SK-N-SH (cell line): ENCODE measurements at regions not wholly inside any gene's neighbourhood (a gene's known extent, or its start where the extent isn't known, plus 50 kb on each side); places are given as distances from the start of the nearest gene placed in this dataset.

ENCODE experiments used
- CTCF ChIA-PET: fragments of 300-600, 350-600 bp; formaldehyde crosslinking; extraction: SDS; loops from one replicate; lab custom pipeline; 2021; lab: Yijun Ruan, JAX
- POLR2A ChIA-PET: fragments of 350-600 bp; sonication (Branson Sonifier 250); formaldehyde crosslinking; extraction: SDS; loops from one replicate; lab custom pipeline; 2020; ENCODE audit warnings: antibody characterized with exemption, inconsistent platforms; lab: Yijun Ruan, JAX
- DNase-seq: peaks from one replicate; pipeline ENCODE4 v3.0.0; 2012
- H2AFZ ChIP-seq: fragments of 200-600 bp; sonication (generic); 2 replicates; pipeline ENCODE4 v1.8.1; 2016; ENCODE audit warnings: antibody characterized with exemption, mild to moderate bottlenecking, low read depth
- H3F3A ChIP-seq: fragments of 200-600 bp; sonication (generic); replicated peaks from 2 replicates; pipeline ENCODE3; 2016; ENCODE audit warnings: antibody characterized with exemption, mild to moderate bottlenecking; ENCODE audit not compliant: insufficient read depth
- H3K27ac ChIP-seq, 2 experiments: fragments of 200-500 bp in 1 of 2; fragments of 200-600 bp in 1 of 2; sonication (Bioruptor generic) in 1 of 2; sonication (generic), shearing (Covaris generic) in 1 of 2; 2 replicates each; pipeline versions ENCODE4 v1.5.1 to v1.6.1; 2014 to 2016; ENCODE audit warnings: low read depth in 2 of 2, inconsistent platforms in 1 of 2, low read length in 1 of 2, mild to moderate bottlenecking in 1 of 2, mixed read lengths in 1 of 2
- H3K27me3 ChIP-seq: fragments of 200-600 bp; sonication (generic), shearing (Covaris generic); 2 replicates; pipeline ENCODE4 v1.6.1; 2016; ENCODE audit warnings: mixed run types; ENCODE audit not compliant: insufficient read depth
- H3K36me3 ChIP-seq, 2 experiments: fragments of 200-500 bp in 1 of 2; fragments of 200-600 bp in 1 of 2; sonication (Bioruptor generic) in 1 of 2; sonication (generic) in 1 of 2; replicated peaks in 1 of 2; 2 replicates each; pipeline versions ENCODE3 to v1.5.1; 2014 to 2016; ENCODE audit warnings: low read length in 1 of 2, mild to moderate bottlenecking in 1 of 2; ENCODE audit not compliant: insufficient read depth in 2 of 2, control insufficient read depth in 1 of 2
- H3K4me1 ChIP-seq, 2 experiments: fragments of 200-500 bp in 1 of 2; fragments of 200-600 bp in 1 of 2; sonication (Bioruptor generic) in 1 of 2; sonication (generic), shearing (Covaris generic) in 1 of 2; 2 replicates each; pipeline versions ENCODE4 v1.5.1 to v1.6.1; 2014 to 2016; ENCODE audit warnings: low read depth in 1 of 2, low read length in 1 of 2, mixed run types in 1 of 2; ENCODE audit not compliant: insufficient read depth in 2 of 2, control insufficient read depth in 1 of 2
- H3K4me2 ChIP-seq: fragments of 200-600 bp; sonication (generic), shearing (Covaris generic); 2 replicates; pipeline ENCODE4 v1.6.1; 2017; ENCODE audit warnings: mixed run types
- H3K4me3 ChIP-seq, 2 experiments: fragments of 200-500 bp in 1 of 2; fragments of 200-600 bp in 1 of 2; sonication (Bioruptor generic) in 1 of 2; sonication (generic), shearing (Covaris generic) in 1 of 2; 2 replicates each; pipeline versions ENCODE4 v1.5.1 to v1.8.1; 2014 to 2016; ENCODE audit warnings: low read depth in 2 of 2, inconsistent platforms in 1 of 2, low read length in 1 of 2, mild to moderate bottlenecking in 1 of 2, mixed read lengths in 1 of 2, moderate library complexity in 1 of 2
- H3K79me2 ChIP-seq: fragments of 200-600 bp; sonication (generic); 2 replicates; pipeline ENCODE4 v1.8.1; 2017; ENCODE audit warnings: mild to moderate bottlenecking; ENCODE audit not compliant: insufficient read depth
- H3K9ac ChIP-seq: fragments of 200-600 bp; sonication (generic); 2 replicates; pipeline ENCODE4 v1.6.1; 2017; ENCODE audit warnings: mixed run types
- H3K9me2 ChIP-seq: fragments of 200-600 bp; sonication (generic); 2 replicates; pipeline ENCODE4 v1.6.1; 2017; ENCODE audit warnings: mixed run types
- H3K9me3 ChIP-seq: fragments of 200-600 bp; sonication (generic); 2 replicates; pipeline ENCODE4 v1.6.1; 2017; ENCODE audit warnings: mixed run types, mild to moderate bottlenecking, moderate library complexity
- H4K20me1 ChIP-seq: fragments of 200-600 bp; sonication (generic); 2 replicates; pipeline ENCODE4 v1.6.1; 2017; ENCODE audit warnings: mild to moderate bottlenecking, mixed run types; ENCODE audit not compliant: insufficient read depth
- CHD2 ChIP-seq: fragments of 150-350 bp; IDR thresholded peaks from 2 replicates; pipeline ENCODE4 v1.6.1; 2018; ENCODE audit warnings: low read length; ENCODE audit not compliant: partially characterized antibody
- ELF1 ChIP-seq: IDR thresholded peaks from 2 replicates; pipeline ENCODE4 v1.4.0; 2012
- FOSL2 ChIP-seq: IDR thresholded peaks from 2 replicates; pipeline ENCODE4 v1.4.0; 2012; ENCODE audit warnings: low read depth, mild to moderate bottlenecking, moderate library complexity, borderline replicate concordance
- FOXM1 ChIP-seq: IDR thresholded peaks from 2 replicates; pipeline ENCODE4 v1.4.0; 2012; ENCODE audit warnings: low read depth, mild to moderate bottlenecking
- GATA2 ChIP-seq: sonication (generic); formaldehyde crosslinking; IDR thresholded peaks from 2 replicates; pipeline ENCODE4 v1.5.0; 2020; ENCODE audit warnings: mild to moderate bottlenecking, missing genetic modification reagents
- POLR2AphosphoS5 ChIP-seq: IDR thresholded peaks from 2 replicates; pipeline ENCODE4 v1.6.1; 2012; ENCODE audit warnings: low read depth, low read length
- RAD21 ChIP-seq: IDR thresholded peaks from 2 replicates; pipeline ENCODE4 v1.6.1; 2012; ENCODE audit warnings: mild to moderate bottlenecking, low read length
- RCOR1 ChIP-seq: fragments of 150-350 bp; IDR thresholded peaks from 2 replicates; pipeline ENCODE4 v1.6.1; 2017; ENCODE audit warnings: antibody characterized with exemption, low read length
- TEAD4 ChIP-seq: IDR thresholded peaks from 2 replicates; pipeline ENCODE4 v1.4.0; 2012; ENCODE audit warnings: mild to moderate bottlenecking, borderline replicate concordance; ENCODE audit not compliant: insufficient read depth
- WGBS: methylation state at CpG from one replicate; pipeline ENCODE4 v1.1.6; 2017; ENCODE audit warnings: low lambda C conversion rate; 5-methylcytosine and 5-hydroxymethylcytosine counted together
- TF ChIP-seq, protein P1 (sequence below): IDR thresholded peaks from 2 replicates; pipeline ENCODE4 v1.4.0; 2012; ENCODE audit warnings: low read depth, borderline replicate concordance
- TF ChIP-seq, protein P2 (sequence below): fragments of 200-600 bp; sonication (generic); IDR thresholded peaks from 2 replicates; pipeline ENCODE4 v1.6.1; 2017; ENCODE audit warnings: antibody characterized with exemption, mild to moderate bottlenecking, moderate library complexity
- TF ChIP-seq, protein P3 (sequence below): IDR thresholded peaks from 2 replicates; pipeline ENCODE4 v1.6.1; 2012; ENCODE audit warnings: mild to moderate bottlenecking, low read depth, low read length, moderate library complexity
- TF ChIP-seq, protein P4 (sequence below): IDR thresholded peaks from 2 replicates; pipeline ENCODE4 v1.4.0; 2012; ENCODE audit warnings: low read depth
- TF ChIP-seq, protein P5 (sequence below): IDR thresholded peaks from 2 replicates; pipeline ENCODE4 v1.4.0; 2012; ENCODE audit warnings: low read depth, borderline replicate concordance

DNA sequence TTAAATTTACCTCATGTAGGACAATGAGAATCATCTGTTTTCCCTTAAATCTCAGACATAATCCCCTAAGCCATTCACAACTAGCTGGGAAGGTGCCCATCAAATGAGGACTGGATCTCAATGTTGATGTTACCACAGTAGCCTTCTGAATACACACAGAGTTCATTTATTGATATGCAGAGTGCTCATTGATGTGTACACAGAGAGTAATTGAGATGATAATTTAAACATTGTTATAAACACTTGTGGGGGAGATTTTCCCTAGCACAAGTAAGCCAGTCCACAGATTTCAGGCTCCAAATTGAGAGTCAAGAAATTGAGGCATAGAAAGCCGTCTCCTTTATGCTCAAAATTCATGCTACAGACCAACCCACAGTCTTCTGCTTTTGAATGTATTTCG, 273.4 kb upstream of the TRPC5 start (continued):
- TF ChIP-seq, protein P1, sequence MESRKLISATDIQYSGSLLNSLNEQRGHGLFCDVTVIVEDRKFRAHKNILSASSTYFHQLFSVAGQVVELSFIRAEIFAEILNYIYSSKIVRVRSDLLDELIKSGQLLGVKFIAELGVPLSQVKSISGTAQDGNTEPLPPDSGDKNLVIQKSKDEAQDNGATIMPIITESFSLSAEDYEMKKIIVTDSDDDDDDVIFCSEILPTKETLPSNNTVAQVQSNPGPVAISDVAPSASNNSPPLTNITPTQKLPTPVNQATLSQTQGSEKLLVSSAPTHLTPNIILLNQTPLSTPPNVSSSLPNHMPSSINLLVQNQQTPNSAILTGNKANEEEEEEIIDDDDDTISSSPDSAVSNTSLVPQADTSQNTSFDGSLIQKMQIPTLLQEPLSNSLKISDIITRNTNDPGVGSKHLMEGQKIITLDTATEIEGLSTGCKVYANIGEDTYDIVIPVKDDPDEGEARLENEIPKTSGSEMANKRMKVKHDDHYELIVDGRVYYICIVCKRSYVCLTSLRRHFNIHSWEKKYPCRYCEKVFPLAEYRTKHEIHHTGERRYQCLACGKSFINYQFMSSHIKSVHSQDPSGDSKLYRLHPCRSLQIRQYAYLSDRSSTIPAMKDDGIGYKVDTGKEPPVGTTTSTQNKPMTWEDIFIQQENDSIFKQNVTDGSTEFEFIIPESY: no peak
- TF ChIP-seq TEAD4: no peak
- no peak for TF ChIP-seq RCOR1
- TF ChIP-seq FOXM1: no peak
- TF ChIP-seq POLR2AphosphoS5: no peak

DNA sequence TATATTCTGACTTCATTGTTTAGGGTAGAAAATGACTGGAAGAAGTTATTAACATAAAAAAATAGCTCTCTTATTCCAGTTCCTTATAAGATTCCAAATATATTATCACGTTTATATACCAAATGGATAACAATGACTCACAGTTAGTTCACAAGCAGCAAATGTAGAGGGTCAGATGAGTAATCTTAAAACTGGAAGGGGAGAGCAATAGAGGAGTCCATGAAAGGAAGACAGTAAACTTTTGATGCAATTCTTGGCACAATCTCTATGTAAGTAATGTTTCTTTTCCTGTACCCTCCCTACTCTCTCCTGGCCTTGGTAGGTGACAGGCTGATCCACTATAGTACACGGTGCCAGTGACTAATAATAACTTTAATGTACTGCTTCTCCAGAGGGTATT, 259.0 kb upstream of the TRPC5 start:
- Histone ChIP-seq H3K27ac (peak overlapping the region in 1 of 2 experiments; percentile 46; a peak in 1 of 4 replicates), H3K4me2 (no peak overlapping the region), H2AFZ (no peak overlapping the region; the same call in 1 of the 2 replicates), H3K27me3 (no peaks in the 10 kb centered on the region), H3K9me2 (no peaks in the 10 kb centered on the region), H3K9ac (no peak overlapping the region), H4K20me1 (no peaks in the 10 kb centered on the region), H3K4me1 (no peaks in the 10 kb centered on the region), H3K36me3 (no peaks in the 10 kb centered on the region), H3K79me2 (no peaks in the 10 kb centered on the region), H3K9me3 (no peaks in the 10 kb centered on the region), H3K4me3 (no peak overlapping the region), H3F3A (peaks cover 8% of the 10 kb centered on the region)
- no peak for DNase-seq
- CTCF ChIA-PET: no interaction called here
- 2% methylated on average over 2 of the region's 2 CpGs for WGBS
- TF ChIP-seq, protein P2, sequence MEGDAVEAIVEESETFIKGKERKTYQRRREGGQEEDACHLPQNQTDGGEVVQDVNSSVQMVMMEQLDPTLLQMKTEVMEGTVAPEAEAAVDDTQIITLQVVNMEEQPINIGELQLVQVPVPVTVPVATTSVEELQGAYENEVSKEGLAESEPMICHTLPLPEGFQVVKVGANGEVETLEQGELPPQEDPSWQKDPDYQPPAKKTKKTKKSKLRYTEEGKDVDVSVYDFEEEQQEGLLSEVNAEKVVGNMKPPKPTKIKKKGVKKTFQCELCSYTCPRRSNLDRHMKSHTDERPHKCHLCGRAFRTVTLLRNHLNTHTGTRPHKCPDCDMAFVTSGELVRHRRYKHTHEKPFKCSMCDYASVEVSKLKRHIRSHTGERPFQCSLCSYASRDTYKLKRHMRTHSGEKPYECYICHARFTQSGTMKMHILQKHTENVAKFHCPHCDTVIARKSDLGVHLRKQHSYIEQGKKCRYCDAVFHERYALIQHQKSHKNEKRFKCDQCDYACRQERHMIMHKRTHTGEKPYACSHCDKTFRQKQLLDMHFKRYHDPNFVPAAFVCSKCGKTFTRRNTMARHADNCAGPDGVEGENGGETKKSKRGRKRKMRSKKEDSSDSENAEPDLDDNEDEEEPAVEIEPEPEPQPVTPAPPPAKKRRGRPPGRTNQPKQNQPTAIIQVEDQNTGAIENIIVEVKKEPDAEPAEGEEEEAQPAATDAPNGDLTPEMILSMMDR: no peak
- TF ChIP-seq, protein P3, sequence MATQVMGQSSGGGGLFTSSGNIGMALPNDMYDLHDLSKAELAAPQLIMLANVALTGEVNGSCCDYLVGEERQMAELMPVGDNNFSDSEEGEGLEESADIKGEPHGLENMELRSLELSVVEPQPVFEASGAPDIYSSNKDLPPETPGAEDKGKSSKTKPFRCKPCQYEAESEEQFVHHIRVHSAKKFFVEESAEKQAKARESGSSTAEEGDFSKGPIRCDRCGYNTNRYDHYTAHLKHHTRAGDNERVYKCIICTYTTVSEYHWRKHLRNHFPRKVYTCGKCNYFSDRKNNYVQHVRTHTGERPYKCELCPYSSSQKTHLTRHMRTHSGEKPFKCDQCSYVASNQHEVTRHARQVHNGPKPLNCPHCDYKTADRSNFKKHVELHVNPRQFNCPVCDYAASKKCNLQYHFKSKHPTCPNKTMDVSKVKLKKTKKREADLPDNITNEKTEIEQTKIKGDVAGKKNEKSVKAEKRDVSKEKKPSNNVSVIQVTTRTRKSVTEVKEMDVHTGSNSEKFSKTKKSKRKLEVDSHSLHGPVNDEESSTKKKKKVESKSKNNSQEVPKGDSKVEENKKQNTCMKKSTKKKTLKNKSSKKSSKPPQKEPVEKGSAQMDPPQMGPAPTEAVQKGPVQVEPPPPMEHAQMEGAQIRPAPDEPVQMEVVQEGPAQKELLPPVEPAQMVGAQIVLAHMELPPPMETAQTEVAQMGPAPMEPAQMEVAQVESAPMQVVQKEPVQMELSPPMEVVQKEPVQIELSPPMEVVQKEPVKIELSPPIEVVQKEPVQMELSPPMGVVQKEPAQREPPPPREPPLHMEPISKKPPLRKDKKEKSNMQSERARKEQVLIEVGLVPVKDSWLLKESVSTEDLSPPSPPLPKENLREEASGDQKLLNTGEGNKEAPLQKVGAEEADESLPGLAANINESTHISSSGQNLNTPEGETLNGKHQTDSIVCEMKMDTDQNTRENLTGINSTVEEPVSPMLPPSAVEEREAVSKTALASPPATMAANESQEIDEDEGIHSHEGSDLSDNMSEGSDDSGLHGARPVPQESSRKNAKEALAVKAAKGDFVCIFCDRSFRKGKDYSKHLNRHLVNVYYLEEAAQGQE: no peak
- TF ChIP-seq CHD2: no peak
- no peak for TF ChIP-seq GATA2
- no peak for TF ChIP-seq RAD21
- TF ChIP-seq ELF1: no peak
- TF ChIP-seq, protein P1: no peak
- TF ChIP-seq, protein P4, sequence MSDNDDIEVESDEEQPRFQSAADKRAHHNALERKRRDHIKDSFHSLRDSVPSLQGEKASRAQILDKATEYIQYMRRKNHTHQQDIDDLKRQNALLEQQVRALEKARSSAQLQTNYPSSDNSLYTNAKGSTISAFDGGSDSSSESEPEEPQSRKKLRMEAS: no peak
- TF ChIP-seq POLR2AphosphoS5: no peak
- no peak for TF ChIP-seq FOSL2
- TF ChIP-seq, protein P5, sequence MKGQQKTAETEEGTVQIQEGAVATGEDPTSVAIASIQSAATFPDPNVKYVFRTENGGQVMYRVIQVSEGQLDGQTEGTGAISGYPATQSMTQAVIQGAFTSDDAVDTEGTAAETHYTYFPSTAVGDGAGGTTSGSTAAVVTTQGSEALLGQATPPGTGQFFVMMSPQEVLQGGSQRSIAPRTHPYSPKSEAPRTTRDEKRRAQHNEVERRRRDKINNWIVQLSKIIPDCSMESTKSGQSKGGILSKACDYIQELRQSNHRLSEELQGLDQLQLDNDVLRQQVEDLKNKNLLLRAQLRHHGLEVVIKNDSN: no peak
- POLR2A ChIA-PET: no interaction called here
